GM12892 (cell line): ENCODE measurements at regions not wholly inside any gene's neighbourhood (a gene's known extent, or its start where the extent isn't known, plus 50 kb on each side); places are given as distances from the start of the nearest gene placed in this dataset.

Experiments
- POLR2A ChIP-seq: IDR thresholded peaks from 2 replicates; pipeline ENCODE4 v1.6.1; 2011; ENCODE audit warnings: low read depth, low read length, control low read depth
- POLR2AphosphoS5 ChIP-seq: IDR thresholded peaks from 2 replicates; pipeline ENCODE4 v1.6.1; 2011; ENCODE audit warnings: low read depth, low read length, control low read depth

DNA sequence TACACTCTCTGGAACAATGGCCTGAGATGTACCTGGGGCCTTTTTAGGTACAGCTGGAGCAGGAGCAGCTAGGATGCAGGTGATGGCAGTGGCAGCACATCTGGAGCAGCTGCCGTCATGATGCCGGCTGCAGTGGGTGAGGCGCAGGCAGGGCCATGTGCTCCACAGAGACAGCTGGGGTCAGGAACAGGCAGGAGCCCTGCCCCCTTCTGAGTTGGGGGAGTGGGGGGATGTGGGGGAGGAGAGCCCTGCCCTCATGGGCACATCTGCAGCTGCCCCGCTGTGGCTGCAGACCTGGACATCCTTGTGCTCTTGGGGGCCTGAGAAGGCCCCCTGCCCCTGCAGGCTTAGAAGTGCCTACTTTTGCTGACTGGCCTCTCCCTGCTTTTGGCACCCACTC, 352.8 kb upstream of the PABPC5 start:
- no peak for TF ChIP-seq POLR2AphosphoS5
- TF ChIP-seq POLR2A, result no peak
